GM12892 (cell line): ENCODE measurements at regions not wholly inside any gene's neighbourhood (a gene's known extent, or its start where the extent isn't known, plus 50 kb on each side); places are given as distances from the start of the nearest gene placed in this dataset.

Experiments
- POLR2A ChIP-seq: IDR thresholded peaks from 2 replicates; pipeline ENCODE4 v1.6.1; 2011; ENCODE audit warnings: low read depth, low read length, control low read depth
- POLR2AphosphoS5 ChIP-seq: IDR thresholded peaks from 2 replicates; pipeline ENCODE4 v1.6.1; 2011; ENCODE audit warnings: low read depth, low read length, control low read depth
- TAF1 ChIP-seq: IDR thresholded peaks from 2 replicates; pipeline ENCODE4 v1.6.1; 2011; ENCODE audit warnings: low read depth, mild to moderate bottlenecking, control low read depth, low read length, borderline replicate concordance

DNA sequence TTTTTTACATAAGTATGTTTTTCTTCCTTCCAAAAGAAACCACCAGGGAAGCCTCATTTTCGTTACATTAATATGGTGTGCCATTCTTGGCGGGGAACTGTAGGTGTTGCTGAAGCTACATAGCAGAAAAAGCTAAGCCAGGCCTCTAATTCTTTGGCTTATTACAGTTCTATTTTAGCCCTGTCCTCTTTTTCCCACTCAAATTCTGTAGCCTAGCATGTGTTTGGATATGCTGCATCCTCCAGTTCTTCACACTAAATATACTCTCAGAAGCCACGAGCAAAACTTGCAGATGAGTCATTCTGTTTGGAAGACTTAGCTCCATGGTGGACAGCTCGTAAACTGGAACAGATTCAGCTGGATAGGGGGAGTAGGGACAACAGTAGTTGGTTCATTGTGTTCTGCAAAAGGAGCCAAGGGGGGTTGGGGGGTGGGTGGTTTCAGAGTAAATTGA, 369.4 kb downstream of the TMEM161B start:
- TF ChIP-seq POLR2A (no peak), POLR2AphosphoS5 (no peak), TAF1 (no peak)
